ENCODE measurements at regions not wholly inside any gene's neighbourhood (a gene's known extent, or its start where the extent isn't known, plus 50 kb on each side); places are given as distances from the start of the nearest gene placed in this dataset.

- Histone ChIP-seq H3K36me3 (no peaks in the 10 kb centered on the region), H3K9me3 (no peaks in the 10 kb centered on the region), H3K27ac (no peak overlapping the region), H3K4me3 (no peak overlapping the region), H3K27me3 (no peaks in the 10 kb centered on the region), H3K4me1 (no peaks in the 10 kb centered on the region)
- WGBS, 2 donors: 85 to 87% methylated on average over 1 of the region's 1 CpG
- intact Hi-C loops (cut with DNase I): no loop called here
- TF ChIP-seq POLR2AphosphoS5 (IDR thresholded peaks at IDR 0.05) (no peak), POLR2A (IDR thresholded peaks at IDR 0.05) (no peak), CTCF (IDR thresholded peaks at IDR 0.05) (no peak), EP300 (IDR thresholded peaks at IDR 0.05) (no peak)
- DNase-seq: no peak
Measured at GRCh38 chr4:160810941-160811340, 1352.9 kb downstream of the FSTL5 start.

- intact Hi-C loops (cut with DNase I): no loop called here
Measured at GRCh38 chr4:160811956-160812355, 1351.8 kb downstream of the FSTL5 start.

GRCh38 chr4:160814726-160815125 is 1349.1 kb downstream of the FSTL5 start:
- no peaks in the 10 kb centered on the region for H3K4me1 ChIP-seq
- intact Hi-C loops (cut with DNase I): no loop called here

More at GRCh38 chr4:160811956-160812355, 1351.8 kb downstream of the FSTL5 start:
- DNase-seq: no peak
- H3K27ac ChIP-seq: no peak overlapping the region
- H3K4me1 ChIP-seq: no peaks in the 10 kb centered on the region
- H3K4me3 ChIP-seq: no peak overlapping the region
- TF ChIP-seq EP300 (IDR thresholded peaks at IDR 0.05): no peak
- H3K27me3 ChIP-seq: no peaks in the 10 kb centered on the region
- H3K9me3 ChIP-seq: no peaks in the 10 kb centered on the region
- H3K36me3 ChIP-seq: no peaks in the 10 kb centered on the region

GRCh38 chr4:160818571-160818970 is 1345.2 kb downstream of the FSTL5 start:
- TF ChIP-seq POLR2AphosphoS5 (IDR thresholded peaks at IDR 0.05) (no peak), EP300 (IDR thresholded peaks at IDR 0.05) (no peak), POLR2A (IDR thresholded peaks at IDR 0.05) (no peak), CTCF (IDR thresholded peaks at IDR 0.05) (no peak)
- Histone ChIP-seq H3K4me1 (no peaks in the 10 kb centered on the region), H3K4me3 (no peak overlapping the region), H3K27ac (no peak overlapping the region), H3K36me3 (no peaks in the 10 kb centered on the region), H3K9me3 (no peaks in the 10 kb centered on the region), H3K27me3 (no peaks in the 10 kb centered on the region)
- DNase-seq: no peak
- 86 to 91% methylated on average over 1 of the region's 1 CpG for WGBS, 2 donors
- intact Hi-C loops (cut with DNase I): no loop called here

More at GRCh38 chr4:160814726-160815125, 1349.1 kb downstream of the FSTL5 start:
- DNase-seq: no peak
- no peak for TF ChIP-seq CTCF (IDR thresholded peaks at IDR 0.05)
- no peak for TF ChIP-seq POLR2AphosphoS5 (IDR thresholded peaks at IDR 0.05)
- TF ChIP-seq POLR2A (IDR thresholded peaks at IDR 0.05): no peak
- TF ChIP-seq EP300 (IDR thresholded peaks at IDR 0.05): no peak
- no peak overlapping the region for H3K4me3 ChIP-seq
- no peaks in the 10 kb centered on the region for H3K36me3 ChIP-seq
- no peaks in the 10 kb centered on the region for H3K9me3 ChIP-seq
- no peak overlapping the region for H3K27ac ChIP-seq
- H3K27me3 ChIP-seq: no peaks in the 10 kb centered on the region

- no peaks in the 10 kb centered on the region for H3K27me3 ChIP-seq
- H3K4me3 ChIP-seq: no peak overlapping the region
- no peaks in the 10 kb centered on the region for H3K4me1 ChIP-seq
- no peak for DNase-seq
- no peak overlapping the region for H3K27ac ChIP-seq
- no peaks in the 10 kb centered on the region for H3K9me3 ChIP-seq
- intact Hi-C loops (cut with DNase I): no loop called here
- no peak for TF ChIP-seq POLR2AphosphoS5 (IDR thresholded peaks at IDR 0.05)
- no peak for TF ChIP-seq POLR2A (IDR thresholded peaks at IDR 0.05)
- TF ChIP-seq CTCF (IDR thresholded peaks at IDR 0.05): no peak
- no peak for TF ChIP-seq EP300 (IDR thresholded peaks at IDR 0.05)
- WGBS, 2 donors: 65 to 74% methylated on average over 3 of the region's 3 CpGs
- H3K36me3 ChIP-seq: no peaks in the 10 kb centered on the region
Measured at GRCh38 chr4:160819791-160820190, 1344.0 kb downstream of the FSTL5 start.

Data from sigmoid colon (tissue), 6 donors.